Fibroblast of skin of scalp (primary cell): ENCODE measurements at regions not wholly inside any gene's neighbourhood (a gene's known extent, or its start where the extent isn't known, plus 50 kb on each side); places are given as distances from the start of the nearest gene placed in this dataset.
A peak's percentile ranks its signal among the peaks of the same experiment; 100 is the strongest.

ENCODE experiments used
- DNase-seq: peaks from one replicate; pipeline ENCODE4 v3.0.0-alpha.2; 2013

- peak; percentile 15 for DNase-seq
Measured at GRCh38 chr1:191839891-191840290, 318.4 kb upstream of the RGS18 start.

GRCh38 chr1:191851799-191852595 is 306.3 kb upstream of the RGS18 start:
- peak; percentile 4 for DNase-seq

- DNase-seq: no peak
Measured at GRCh38 chr1:191852907-191853306, 305.4 kb upstream of the RGS18 start.

DNA sequence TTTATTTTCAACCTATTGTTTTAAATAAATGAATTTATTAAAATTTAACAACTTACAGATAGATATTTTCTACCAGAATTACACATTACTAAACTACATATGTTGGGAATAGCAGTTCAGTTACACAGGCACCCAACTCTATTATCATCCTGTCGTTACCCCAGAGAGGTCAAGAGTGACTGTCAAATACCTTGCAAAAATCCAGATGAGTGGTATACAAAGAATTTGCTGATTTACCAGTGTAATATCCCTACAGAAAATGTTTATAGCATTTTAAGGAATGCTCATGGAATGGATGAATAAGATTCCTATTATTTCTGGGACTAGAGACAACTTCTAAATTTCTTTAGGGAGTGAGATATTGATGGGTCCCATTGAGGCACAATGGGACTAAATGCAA is 300.7 kb upstream of the RGS18 start:
- no peak for DNase-seq

DNA sequence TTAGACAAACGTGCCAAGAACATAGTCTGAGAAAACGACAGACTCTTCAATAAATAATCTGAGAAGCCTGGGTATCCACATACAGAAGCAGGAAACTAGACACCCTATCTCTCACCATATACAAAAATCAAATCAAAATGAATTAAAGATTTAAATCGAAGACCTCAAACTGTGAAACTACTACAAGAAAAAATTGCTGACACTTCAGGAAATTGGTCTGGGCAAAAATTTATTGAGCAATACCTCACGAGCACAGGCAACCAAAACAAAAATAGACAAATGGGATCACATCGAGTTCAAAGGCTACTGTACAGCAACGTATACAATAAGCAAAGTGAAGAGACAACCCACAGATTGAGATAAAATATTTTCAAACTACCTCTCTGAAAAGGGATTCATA is 292.8 kb upstream of the RGS18 start:
- no peak for DNase-seq

GRCh38 chr1:191866155-191866554 is 292.1 kb upstream of the RGS18 start:
- DNase-seq: no peak

DNA sequence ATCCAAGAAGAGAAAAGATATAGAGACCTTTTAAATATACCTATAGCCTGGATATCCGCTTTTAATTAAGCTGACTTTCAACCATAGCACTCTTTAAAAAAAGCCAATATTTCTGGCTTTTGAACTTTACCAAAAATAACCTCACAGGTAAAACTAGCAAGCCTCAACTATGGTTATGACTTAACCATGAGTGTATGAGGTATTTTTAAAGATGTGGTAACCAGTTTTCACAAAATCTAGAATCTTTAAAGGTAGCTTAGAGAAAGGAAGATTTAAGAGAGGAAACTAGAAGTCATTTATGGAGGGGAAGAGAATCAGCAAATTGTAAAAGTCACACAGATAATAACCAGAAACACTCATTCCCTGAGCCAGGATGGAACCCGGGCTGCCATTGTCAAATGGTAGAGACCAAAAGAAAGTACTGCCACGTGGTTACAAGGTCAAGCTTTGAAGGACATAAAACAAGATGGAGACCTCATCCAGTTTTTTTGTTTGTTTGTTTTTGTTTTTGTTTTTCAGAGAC is 288.4 kb upstream of the RGS18 start:
- no peak for DNase-seq

DNA sequence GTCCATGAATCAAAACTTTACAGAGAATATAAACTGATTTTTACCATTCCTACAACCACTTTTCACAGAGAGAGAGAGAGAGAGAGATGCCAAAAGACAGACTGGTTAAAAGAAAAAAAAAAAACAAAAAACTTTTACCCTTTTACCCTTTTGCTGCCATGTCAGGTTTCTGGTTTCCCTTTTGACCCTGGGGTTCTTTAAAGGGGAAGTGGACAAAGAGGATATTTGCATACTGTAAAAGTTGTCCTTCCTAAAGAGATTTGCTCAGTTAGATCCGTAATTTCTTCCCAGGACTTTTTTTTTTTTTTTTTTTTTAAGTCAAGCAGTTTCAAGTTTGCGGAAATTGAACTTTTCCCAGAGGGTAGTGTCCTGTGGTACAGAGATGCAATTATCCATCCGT is 287.8 kb upstream of the RGS18 start:
- no peak for DNase-seq

GRCh38 chr1:191875994-191876393 is 282.3 kb upstream of the RGS18 start:
- no peak for DNase-seq

- DNase-seq: no peak
Measured at GRCh38 chr1:191876631-191877030, 281.6 kb upstream of the RGS18 start.

DNA sequence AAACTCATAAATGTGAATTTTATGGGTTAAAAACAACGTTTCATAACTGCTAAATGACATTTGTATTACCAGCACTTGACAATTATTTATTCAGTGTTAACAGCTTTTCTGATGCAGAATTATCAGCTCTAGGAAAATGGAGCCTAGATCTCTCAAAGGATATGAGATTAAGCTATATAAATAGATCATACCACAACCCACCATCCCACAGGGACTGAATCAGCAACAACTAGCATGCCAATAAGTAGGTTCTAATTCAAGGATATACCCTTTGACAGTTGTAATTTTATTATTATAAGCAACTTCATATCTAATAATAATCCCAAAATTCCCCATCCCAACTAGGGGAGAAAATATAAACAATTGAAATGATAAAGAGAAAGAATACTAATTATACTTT is 275.4 kb upstream of the RGS18 start:
- DNase-seq: no peak

- DNase-seq: no peak
Measured at GRCh38 chr1:191886977-191887376, 271.3 kb upstream of the RGS18 start.

- DNase-seq: no peak
Measured at GRCh38 chr1:191888996-191889622, 269.2 kb upstream of the RGS18 start.

DNA sequence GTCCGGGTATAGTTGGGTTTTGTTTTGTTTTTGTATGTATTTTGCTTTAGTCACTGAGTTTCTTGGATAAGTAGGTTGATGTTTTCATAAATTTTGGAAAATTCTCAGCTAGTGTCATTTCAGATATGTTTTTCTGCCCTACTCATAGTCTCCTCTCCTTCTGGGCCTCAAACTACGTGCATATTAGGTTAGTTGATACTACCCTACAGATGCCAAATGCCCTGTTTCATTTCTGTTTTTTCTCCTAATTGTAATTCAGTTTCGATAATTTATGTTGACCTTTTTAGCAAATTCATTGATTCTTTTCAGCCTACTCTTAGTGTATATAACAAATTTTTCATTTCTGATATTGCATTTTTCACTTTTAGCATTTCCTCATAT is 268.6 kb upstream of the RGS18 start:
- DNase-seq: no peak

DNA sequence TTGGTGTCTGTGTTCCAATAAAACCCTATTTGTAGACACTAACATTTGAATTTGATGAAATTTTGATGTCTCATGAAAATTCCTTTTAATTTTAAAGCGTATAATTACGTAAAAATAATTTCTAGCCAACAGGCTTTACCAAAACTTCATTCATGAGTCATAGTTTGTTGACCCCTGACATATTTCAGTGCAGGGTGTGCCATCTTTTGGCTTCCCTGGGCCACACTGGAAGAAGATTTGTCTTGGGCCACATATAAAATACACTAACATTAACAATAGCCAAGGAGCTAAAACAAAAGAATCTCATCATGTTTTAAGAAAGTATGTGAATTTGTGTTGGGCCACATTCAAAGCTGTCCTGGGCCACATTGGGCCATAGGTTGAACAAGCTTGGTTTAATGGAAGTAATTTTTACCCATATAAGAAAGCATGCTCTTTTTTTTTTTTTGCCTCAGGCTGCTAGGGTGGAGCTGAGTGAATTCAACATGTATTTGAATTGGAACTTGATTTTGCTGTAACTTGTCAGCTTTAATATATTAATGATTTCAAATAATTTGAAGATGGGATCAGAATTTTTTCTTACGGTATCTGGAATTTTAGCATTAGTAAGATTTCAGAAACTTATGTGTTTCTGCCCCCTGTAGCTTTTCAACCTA is 267.7 kb upstream of the RGS18 start:
- DNase-seq: no peak

- no peak for DNase-seq
Measured at GRCh38 chr1:191892716-191893115, 265.5 kb upstream of the RGS18 start.

GRCh38 chr1:191895049-191895448 is 263.2 kb upstream of the RGS18 start:
- no peak for DNase-seq

GRCh38 chr1:191895462-191896058 is 262.7 kb upstream of the RGS18 start:
- no peak for DNase-seq

- no peak for DNase-seq
Measured at GRCh38 chr1:191897134-191897533, 261.1 kb upstream of the RGS18 start.

- no peak for DNase-seq
Measured at GRCh38 chr1:191901651-191902050, 256.6 kb upstream of the RGS18 start.

- no peak for DNase-seq
Measured at GRCh38 chr1:191904991-191905390, 253.3 kb upstream of the RGS18 start.

DNA sequence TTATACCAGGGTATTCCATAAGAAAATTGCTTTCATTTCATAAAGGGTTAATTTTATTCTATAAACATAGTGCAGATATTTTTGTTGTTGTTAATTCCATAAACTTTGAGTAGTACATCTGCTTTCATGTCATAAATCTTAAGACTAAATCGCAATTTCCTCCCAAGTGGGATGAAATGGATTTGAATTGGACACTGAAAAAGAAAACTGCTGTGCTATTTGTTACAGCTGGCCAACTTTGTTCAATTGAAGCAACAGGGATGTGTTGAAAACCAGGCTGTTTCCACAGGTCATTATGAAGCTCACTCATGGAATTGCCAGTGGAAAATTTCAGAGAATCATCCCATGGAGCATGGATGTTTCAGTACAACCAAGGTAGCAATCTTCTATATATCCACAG is 252.5 kb upstream of the RGS18 start:
- DNase-seq: no peak

DNA sequence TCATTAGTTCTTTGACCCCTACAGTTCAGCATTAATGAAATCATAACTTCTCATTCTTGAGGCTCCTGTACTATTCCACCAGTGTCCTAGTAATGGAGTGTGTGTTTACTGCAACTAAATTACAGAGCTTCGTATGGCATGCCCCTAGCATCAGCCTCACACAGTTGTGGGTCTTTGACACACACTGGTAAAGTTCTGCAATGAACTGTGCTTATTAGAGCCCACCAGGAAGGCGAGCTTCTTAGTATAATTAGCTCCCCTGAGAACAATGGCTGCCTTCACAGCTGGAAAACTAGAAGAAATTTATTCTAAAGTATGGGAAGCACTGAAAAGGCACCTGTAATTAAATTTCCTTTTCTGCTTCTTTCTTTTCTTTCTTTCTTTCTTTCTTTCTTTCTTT is 251.1 kb upstream of the RGS18 start:
- DNase-seq: no peak
